Lung (tissue), 11 donors: ENCODE measurements at regions not wholly inside any gene's neighbourhood (a gene's known extent, or its start where the extent isn't known, plus 50 kb on each side); places are given as distances from the start of the nearest gene placed in this dataset.

Source experiments
- ATAC-seq: fragments of 200-7000 bp; cut with Tn5 transposase; one replicate; pipeline ENCODE4 v1.9.1; 2020; ENCODE audit warnings: moderate number of reproducible peaks; ENCODE audit not compliant: insufficient read depth, low FRiP score
- DNase-seq, 3 donors: peaks; one replicate each; pipeline ENCODE4 v3.0.0-alpha.2; 2013 to 2017
- H3K27ac ChIP-seq, 2 donors: one replicate each; pipeline ENCODE4 v1.5.1; 2013; ENCODE audit warnings: mild to moderate bottlenecking in 2 of 2, moderate library complexity in 2 of 2, control low read depth in 1 of 2, inconsistent platforms in 1 of 2, low read depth in 1 of 2, low read length in 1 of 2
- H3K27me3 ChIP-seq, 3 donors: one replicate each; pipeline ENCODE4 v1.5.1; 2013; ENCODE audit warnings: low read length in 2 of 3; ENCODE audit not compliant: control insufficient read depth in 3 of 3, insufficient read depth in 3 of 3
- H3K36me3 ChIP-seq, 4 donors: one replicate each; pipeline ENCODE4 v1.5.1; 2013; ENCODE audit warnings: low read length in 4 of 4, mild to moderate bottlenecking in 1 of 4, moderate library complexity in 1 of 4; ENCODE audit not compliant: control insufficient read depth in 4 of 4, insufficient read depth in 4 of 4
- H3K4me1 ChIP-seq, 5 donors: one replicate each; pipeline ENCODE4 v1.5.1; 2013; ENCODE audit warnings: low read length in 5 of 5, mild to moderate bottlenecking in 2 of 5, moderate library complexity in 1 of 5; ENCODE audit not compliant: control insufficient read depth in 5 of 5, insufficient read depth in 5 of 5
- H3K4me3 ChIP-seq: one replicate; pipeline ENCODE4 v1.5.1; 2013; ENCODE audit warnings: mild to moderate bottlenecking, control low read depth, moderate library complexity
- H3K9ac ChIP-seq, 2 donors: one replicate each; pipeline ENCODE4 v1.5.1; 2013; ENCODE audit warnings: low read length in 2 of 2, control low read depth in 1 of 2; ENCODE audit not compliant: insufficient read depth in 1 of 2
- H3K9me3 ChIP-seq, 4 donors: one replicate each; pipeline ENCODE4 v1.5.1; 2013; ENCODE audit warnings: low read length in 3 of 4, mild to moderate bottlenecking in 1 of 4, moderate library complexity in 1 of 4; ENCODE audit not compliant: control insufficient read depth in 4 of 4, insufficient read depth in 3 of 4
- WGBS, 2 donors: extraction: QIAGEN DNeasy Blood & Tissue Kit; methylation state at CpG; one replicate each; pipeline ENCODE4 v1.1.7; 2013; 5-methylcytosine and 5-hydroxymethylcytosine counted together
- TF ChIP-seq, protein P1 (sequence below): IDR thresholded peaks from 2 replicates; pipeline ENCODE4 v1.5.1; 2012; ENCODE audit warnings: mild to moderate bottlenecking; ENCODE audit errors: control extremely low read depth, extremely low read depth
- donor health status: control.
- donor health status: control.
- donor health status: Bipolar disorder and iron deficiency.
- donor health status: healthy.
- donor health status: DM: yes; HTN: yes; CAD: no.

DNA sequence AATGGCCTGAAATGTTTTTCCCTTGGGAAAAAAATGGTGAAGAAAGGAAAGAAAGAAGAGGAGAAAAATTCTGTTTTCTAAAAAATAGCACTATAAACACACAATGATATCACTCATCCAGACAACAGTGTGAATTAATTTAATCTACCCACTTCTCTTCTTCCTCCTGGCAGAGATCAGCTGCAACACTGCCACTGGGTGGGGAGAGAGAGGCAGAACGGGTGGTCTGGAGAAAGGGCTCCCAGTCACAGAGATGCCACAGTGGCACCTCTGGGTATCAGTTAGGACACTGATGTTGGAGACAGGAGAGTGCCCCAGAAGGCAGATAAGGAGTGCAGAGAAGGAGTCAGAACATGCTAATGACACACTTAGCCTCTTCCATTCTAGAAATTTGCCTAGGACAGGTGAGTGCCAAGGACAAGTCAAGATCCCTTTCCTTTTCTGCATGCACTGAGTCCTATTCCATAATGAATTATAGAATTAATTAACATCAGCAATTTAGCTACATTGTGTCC is 168.6 kb downstream of the SUCLA2 start:
- H3K9ac ChIP-seq = no peak overlapping the region
- no peak for ATAC-seq
- H3K4me1 ChIP-seq = no peaks in the 10 kb centered on the region
- no peaks in the 10 kb centered on the region for H3K9me3 ChIP-seq
- DNase-seq = no peak
- H3K36me3 ChIP-seq = no peaks in the 10 kb centered on the region
- 37 to 79% methylated on average over 1 of the region's 1 CpG for WGBS, 2 donors
- no peak overlapping the region for H3K4me3 ChIP-seq
- H3K27ac ChIP-seq = no peak overlapping the region
- no peaks in the 10 kb centered on the region for H3K27me3 ChIP-seq
- TF ChIP-seq, protein P1, sequence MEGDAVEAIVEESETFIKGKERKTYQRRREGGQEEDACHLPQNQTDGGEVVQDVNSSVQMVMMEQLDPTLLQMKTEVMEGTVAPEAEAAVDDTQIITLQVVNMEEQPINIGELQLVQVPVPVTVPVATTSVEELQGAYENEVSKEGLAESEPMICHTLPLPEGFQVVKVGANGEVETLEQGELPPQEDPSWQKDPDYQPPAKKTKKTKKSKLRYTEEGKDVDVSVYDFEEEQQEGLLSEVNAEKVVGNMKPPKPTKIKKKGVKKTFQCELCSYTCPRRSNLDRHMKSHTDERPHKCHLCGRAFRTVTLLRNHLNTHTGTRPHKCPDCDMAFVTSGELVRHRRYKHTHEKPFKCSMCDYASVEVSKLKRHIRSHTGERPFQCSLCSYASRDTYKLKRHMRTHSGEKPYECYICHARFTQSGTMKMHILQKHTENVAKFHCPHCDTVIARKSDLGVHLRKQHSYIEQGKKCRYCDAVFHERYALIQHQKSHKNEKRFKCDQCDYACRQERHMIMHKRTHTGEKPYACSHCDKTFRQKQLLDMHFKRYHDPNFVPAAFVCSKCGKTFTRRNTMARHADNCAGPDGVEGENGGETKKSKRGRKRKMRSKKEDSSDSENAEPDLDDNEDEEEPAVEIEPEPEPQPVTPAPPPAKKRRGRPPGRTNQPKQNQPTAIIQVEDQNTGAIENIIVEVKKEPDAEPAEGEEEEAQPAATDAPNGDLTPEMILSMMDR = no peak

DNA sequence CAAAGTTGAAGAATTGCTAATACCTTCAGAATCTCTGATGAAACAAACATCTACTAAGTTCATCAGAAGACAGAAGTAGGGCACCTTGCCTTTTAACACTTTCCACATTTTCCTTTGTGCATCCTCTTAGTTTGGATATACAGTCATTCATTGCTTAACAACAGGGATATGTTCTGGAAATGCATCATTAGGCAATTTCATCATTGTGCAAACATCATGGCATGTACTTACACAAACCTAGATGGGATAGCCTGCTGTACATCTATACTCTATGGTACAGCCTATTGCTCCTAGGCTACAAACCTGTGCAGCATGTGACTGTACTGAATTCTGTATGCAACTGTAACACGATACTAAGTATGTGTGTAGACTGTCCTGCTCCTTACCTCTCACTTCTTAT is 169.8 kb downstream of the SUCLA2 start:
- no peaks in the 10 kb centered on the region for H3K36me3 ChIP-seq
- H3K27ac ChIP-seq = no peak overlapping the region
- TF ChIP-seq, protein P1 = no peak
- H3K27me3 ChIP-seq = no peaks in the 10 kb centered on the region
- WGBS, 2 donors = 68 to 74% methylated on average over 1 of the region's 1 CpG
- H3K9ac ChIP-seq = no peak overlapping the region
- peaks cover 0 to 2% (median 0%) of the 10 kb centered on the region in 5 donors for H3K4me1 ChIP-seq
- DNase-seq (no peak), ATAC-seq (no peak)
- H3K9me3 ChIP-seq = no peaks in the 10 kb centered on the region
- H3K4me3 ChIP-seq = no peak overlapping the region

DNA sequence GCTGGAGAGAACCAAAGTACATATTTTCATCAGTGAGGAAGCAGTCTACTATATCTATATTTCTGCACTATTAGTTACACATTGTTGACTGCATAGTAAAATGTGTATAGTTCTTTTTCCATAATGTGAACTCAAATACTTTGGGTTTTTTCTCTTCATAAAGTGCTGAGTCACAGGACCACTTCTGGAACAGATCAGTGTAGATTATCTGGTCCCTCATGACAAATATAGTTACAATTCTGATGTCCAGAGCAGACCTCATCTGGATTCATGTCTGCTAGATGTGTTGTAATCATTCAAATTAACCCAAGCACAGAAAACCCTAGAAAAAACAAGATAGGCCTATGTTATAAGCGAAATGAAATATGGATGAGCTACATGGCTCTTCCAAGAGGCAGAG is 171.4 kb downstream of the SUCLA2 start:
- ATAC-seq (no peak), DNase-seq (no peak)
- no peak overlapping the region for H3K4me3 ChIP-seq
- H3K4me1 ChIP-seq = peaks cover 0 to 2% (median 0%) of the 10 kb centered on the region in 5 donors
- 89 to 91% methylated on average over 1 of the region's 1 CpG for WGBS, 2 donors
- H3K9ac ChIP-seq = no peak overlapping the region
- no peaks in the 10 kb centered on the region for H3K27me3 ChIP-seq
- no peak overlapping the region for H3K27ac ChIP-seq
- TF ChIP-seq, protein P1 = no peak
- H3K9me3 ChIP-seq = peaks cover 0 to 2% (median 0%) of the 10 kb centered on the region in 4 donors
- H3K36me3 ChIP-seq = no peaks in the 10 kb centered on the region

DNA sequence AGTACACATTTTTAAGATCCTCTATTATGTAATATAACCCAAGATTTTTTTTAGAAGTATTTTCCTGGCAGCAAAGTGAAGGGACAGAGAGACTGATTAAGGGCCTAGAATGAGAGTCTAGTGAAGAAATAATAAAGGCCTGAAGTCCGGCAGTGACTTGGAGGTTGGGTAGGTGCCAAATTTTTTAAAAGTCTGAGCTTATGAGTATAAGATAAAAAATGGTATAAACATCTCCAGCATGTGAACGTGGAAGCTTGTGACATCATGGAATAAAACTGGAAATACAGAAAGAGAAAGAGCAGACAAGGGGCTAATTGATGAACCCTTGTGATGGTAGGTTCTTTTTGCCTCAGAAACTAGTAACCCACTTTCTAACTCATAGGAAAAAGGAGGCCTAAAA is 174.6 kb downstream of the SUCLA2 start:
- H3K4me1 ChIP-seq = peaks cover 0 to 2% (median 0%) of the 10 kb centered on the region in 5 donors
- no peak overlapping the region for H3K4me3 ChIP-seq
- WGBS, 2 donors = 35 to 68% methylated on average over 2 of the region's 2 CpGs

More for the DNA sequence above, 174.6 kb downstream of the SUCLA2 start:
- DNase-seq = peak; percentile 25 to 80 (median 72)
- no peak overlapping the region for H3K27ac ChIP-seq
- no peak for ATAC-seq
- no peaks in the 10 kb centered on the region for H3K36me3 ChIP-seq
- peaks cover 0 to 2% (median 0%) of the 10 kb centered on the region in 4 donors for H3K9me3 ChIP-seq
- TF ChIP-seq, protein P1 = no peak
- H3K27me3 ChIP-seq = no peaks in the 10 kb centered on the region
- H3K9ac ChIP-seq = no peak overlapping the region
